GM21717 (cell line): ENCODE measurements at regions not wholly inside any gene's neighbourhood (a gene's known extent, or its start where the extent isn't known, plus 50 kb on each side); places are given as distances from the start of the nearest gene placed in this dataset.
"Not testable (repeated sequence)": the region's sequence is repeated elsewhere in the genome, so short reads cannot be mapped to it uniquely, and the experiment has no call there.

Experiments
- ATAC-seq: cut with Tn5 transposase; IDR thresholded peaks from one replicate; pipeline ENCODE4 v1.9.1; 2021; ENCODE audit warnings: mild to moderate bottlenecking, moderate library complexity; ENCODE audit not compliant: unreplicated experiment

- not testable (repeated sequence) for ATAC-seq
These were observed 59.3 kb downstream of the NUTM2D start for GRCh38 chr10:87416892-87417291.

GRCh38 chr10:87422641-87423040 is 65.1 kb downstream of the NUTM2D start:
- ATAC-seq = not testable (repeated sequence)

- not testable (repeated sequence) for ATAC-seq
These were observed 67.3 kb downstream of the NUTM2D start for GRCh38 chr10:87424697-87425373.

GRCh38 chr10:87433836-87434235 is 70.9 kb upstream of the MINPP1 start:
- ATAC-seq = not testable (repeated sequence)

DNA sequence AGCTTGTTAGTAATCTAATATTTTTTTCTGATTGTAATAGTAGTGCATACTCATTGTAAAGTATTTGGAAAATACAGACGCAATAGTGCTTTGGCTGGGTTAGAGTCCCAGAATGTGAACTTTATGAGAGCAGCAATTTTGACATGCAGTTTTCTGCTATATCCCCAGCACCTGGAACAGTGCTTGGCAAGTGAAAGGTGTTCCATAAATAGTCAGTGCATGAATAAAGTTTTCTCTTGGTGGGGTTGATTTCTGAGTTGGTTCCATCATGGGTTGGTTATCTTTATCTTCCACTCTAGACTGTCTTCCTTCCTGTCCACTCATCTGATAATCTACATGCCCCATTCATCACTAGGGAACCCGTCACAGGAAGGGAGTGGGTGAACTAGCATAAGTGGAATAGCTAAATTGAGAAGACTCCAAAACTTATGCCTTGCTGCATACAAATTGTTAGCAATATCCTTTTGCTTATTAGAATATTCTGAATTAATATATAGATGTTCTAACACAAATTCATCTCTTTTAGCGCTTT is 69.3 kb upstream of the MINPP1 start:
- not testable (repeated sequence) for ATAC-seq

GRCh38 chr10:87436104-87436503 is 68.6 kb upstream of the MINPP1 start:
- ATAC-seq = peak; percentile 83

DNA sequence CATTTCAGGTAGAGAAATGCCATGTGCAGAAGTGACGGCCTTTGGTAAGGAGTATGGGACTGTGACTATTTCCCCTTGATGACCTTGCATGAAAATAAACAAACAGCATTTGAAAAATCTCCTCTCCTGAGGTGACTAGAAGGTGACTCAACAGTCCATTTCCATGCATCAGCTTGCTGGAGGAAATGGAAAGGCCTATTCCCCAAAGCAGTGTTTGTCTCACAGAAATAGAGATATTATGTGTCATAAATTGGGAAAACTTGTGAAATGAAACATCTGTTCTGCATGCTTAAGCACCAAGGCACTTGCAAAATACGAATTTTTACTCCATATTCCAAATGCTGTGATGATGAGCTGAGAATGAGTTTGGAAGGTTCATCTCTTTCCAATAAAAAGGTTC is 67.2 kb upstream of the MINPP1 start:
- not testable (repeated sequence) for ATAC-seq
